ENCODE measurements at regions not wholly inside any gene's neighbourhood (a gene's known extent, or its start where the extent isn't known, plus 50 kb on each side); places are given as distances from the start of the nearest gene placed in this dataset.

DNA sequence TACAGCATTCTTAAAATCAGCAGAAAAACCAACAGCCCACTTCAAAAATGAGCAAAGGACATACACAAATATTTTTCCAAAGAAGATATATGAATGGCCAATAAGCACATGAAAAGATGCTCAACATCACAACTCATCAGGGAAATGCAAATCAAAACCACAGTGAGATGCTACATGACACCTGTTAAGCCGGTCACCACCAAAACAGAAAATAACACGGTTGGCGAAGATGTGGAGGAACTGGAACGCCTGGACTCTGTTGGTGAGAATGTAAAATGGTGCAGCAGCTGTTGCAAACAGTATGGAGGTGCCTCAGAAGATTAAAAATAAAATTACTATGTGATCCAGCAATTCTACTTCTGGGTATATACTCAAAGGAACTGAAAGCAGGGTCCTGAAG, 184.8 kb downstream of the INHBB start:
- no peak overlapping the region for H3K4me3 ChIP-seq (ENCODE audit: low read length)
- TF ChIP-seq, protein P1, sequence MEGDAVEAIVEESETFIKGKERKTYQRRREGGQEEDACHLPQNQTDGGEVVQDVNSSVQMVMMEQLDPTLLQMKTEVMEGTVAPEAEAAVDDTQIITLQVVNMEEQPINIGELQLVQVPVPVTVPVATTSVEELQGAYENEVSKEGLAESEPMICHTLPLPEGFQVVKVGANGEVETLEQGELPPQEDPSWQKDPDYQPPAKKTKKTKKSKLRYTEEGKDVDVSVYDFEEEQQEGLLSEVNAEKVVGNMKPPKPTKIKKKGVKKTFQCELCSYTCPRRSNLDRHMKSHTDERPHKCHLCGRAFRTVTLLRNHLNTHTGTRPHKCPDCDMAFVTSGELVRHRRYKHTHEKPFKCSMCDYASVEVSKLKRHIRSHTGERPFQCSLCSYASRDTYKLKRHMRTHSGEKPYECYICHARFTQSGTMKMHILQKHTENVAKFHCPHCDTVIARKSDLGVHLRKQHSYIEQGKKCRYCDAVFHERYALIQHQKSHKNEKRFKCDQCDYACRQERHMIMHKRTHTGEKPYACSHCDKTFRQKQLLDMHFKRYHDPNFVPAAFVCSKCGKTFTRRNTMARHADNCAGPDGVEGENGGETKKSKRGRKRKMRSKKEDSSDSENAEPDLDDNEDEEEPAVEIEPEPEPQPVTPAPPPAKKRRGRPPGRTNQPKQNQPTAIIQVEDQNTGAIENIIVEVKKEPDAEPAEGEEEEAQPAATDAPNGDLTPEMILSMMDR (conservative IDR thresholded peaks at IDR 0.05; ENCODE audit: low read depth, low read length), result no peak
- DNase-seq (ENCODE audit: low read depth), result no peak

DNA sequence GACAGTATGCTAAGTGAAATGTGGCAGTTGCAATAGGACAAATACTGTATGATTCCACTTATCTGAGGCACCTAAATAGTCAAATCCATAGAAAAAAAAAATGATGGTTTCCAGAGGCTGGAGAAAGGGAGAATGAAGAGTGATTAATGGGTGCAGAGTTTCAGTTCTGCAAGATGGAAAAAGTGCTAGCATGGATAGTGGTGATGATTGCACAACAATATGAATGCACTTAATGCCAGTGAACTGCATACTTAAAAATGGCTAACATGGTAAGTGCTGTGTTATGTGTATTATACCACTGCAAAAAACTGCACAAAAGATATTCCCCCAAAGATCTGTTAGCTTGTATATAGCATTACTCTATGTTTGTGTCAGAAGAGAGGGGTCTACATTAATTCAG, 185.4 kb downstream of the INHBB start:
- H3K4me3 ChIP-seq (ENCODE audit: low read length), result no peak overlapping the region
- DNase-seq (ENCODE audit: low read depth), result no peak
- TF ChIP-seq, protein P1 (conservative IDR thresholded peaks at IDR 0.05; ENCODE audit: low read depth, low read length), result no peak

DNA sequence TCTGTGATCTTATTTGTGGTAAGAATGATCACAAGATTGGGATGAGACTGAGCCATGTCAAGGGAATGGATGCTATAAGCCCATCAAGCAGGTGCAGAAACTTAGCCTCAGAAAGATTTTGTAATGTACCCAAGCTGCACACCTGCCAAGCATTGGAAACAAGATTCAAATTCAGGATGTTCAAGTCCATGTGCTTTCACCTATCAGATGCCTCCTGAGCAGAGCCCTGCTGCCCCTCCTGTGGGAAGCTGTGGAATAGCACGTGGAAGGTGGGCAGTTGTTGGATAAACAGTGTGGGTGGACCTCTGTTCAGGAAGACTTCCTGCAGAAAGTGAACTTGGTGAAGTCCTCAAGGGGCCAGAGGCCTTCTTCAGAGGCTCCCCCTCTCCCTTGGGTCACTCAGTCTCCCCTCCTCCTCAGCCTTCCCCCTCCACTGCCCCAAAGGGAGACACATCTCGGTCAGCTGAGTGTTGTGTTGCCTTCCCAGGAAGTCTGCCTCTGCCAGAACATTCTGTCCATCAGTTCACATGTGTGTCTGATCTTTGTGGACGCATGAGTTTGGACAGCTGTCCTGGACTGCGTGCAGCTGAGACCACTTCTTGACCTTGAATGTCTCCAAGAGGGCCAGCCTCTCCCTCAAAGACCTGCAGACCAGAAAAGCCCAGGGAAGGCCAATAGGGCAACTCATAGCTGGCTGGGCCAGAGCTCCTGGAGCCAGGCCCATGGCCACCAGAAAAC, 186.1 kb downstream of the INHBB start:
- no peak overlapping the region for H3K4me3 ChIP-seq (ENCODE audit: low read length)
- DNase-seq (ENCODE audit: low read depth), result no peak
- TF ChIP-seq, protein P1 (conservative IDR thresholded peaks at IDR 0.05; ENCODE audit: low read depth, low read length), result peak; percentile 16

DNA sequence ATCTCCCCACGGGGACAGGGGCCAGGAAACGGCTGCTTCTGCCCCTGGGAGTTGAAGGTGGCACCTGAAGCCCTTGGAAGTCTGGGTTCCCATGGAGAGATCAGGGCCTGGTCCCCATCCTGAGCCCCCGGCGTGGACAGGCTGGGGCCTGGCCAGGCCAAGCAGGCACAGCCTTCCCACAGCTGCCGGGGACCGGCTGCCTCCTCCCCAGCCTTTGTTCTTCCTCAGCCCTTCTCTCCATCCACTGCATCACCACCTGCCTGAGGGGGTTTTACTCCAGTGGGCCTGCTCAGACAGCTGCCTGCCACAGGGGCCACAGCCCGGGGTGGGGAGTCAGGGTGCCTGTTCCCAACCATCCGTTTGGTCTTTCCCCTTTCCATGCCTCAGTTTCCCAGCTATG, 187.7 kb downstream of the INHBB start:
- DNase-seq (ENCODE audit: low read depth), result no peak

DNA sequence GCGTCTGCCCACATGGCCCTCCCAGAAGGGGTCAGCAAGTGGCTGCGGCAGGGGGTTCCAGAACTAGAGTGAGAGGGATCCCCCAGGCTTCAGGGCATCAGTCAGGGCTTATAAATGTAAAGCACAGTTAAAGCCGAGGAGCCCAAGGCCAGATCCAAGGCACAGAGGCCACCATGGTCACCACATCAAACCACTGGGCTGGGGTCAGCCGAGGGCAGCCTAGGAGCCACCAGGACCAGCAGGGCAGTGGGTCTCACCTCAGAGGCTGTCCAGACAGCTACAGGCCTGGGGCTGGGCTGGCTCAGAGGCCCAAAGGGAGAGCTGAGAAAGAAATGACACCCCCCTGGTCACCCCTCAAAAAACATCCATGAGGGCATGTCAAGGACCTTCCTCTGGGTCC, 188.5 kb downstream of the INHBB start:
- no peak for DNase-seq (ENCODE audit: low read depth)
- TF ChIP-seq, protein P1 (conservative IDR thresholded peaks at IDR 0.05; ENCODE audit: low read depth, low read length), result no peak
- no peak overlapping the region for H3K4me3 ChIP-seq (ENCODE audit: low read length)

More for the DNA sequence above, 187.7 kb downstream of the INHBB start:
- TF ChIP-seq, protein P1 (conservative IDR thresholded peaks at IDR 0.05; ENCODE audit: low read depth, low read length), result no peak
- no peak overlapping the region for H3K4me3 ChIP-seq (ENCODE audit: low read length)

DNA sequence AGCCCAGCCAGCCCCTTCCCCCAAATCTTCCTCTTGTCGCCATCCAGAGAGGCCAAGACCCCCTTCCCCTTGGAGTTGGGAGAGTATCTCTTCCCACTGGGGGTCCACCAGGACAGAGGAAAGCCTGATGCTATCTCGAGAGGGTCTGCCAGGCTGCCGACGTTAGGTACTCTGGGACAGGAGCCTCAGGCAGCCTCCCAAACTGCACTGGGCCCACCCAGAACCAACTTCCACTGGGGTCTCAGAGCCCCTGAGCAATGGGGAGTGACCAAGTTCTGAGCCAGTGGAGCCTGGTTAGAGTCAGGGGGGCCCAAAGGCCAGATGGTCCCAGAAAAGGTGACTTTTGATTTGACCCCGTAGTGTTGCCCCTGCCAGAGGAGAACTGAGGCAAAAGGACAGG, 189.1 kb downstream of the INHBB start:
- TF ChIP-seq, protein P1 (conservative IDR thresholded peaks at IDR 0.05; ENCODE audit: low read depth, low read length), result no peak
- DNase-seq (ENCODE audit: low read depth), result no peak
- no peak overlapping the region for H3K4me3 ChIP-seq (ENCODE audit: low read length)

DNA sequence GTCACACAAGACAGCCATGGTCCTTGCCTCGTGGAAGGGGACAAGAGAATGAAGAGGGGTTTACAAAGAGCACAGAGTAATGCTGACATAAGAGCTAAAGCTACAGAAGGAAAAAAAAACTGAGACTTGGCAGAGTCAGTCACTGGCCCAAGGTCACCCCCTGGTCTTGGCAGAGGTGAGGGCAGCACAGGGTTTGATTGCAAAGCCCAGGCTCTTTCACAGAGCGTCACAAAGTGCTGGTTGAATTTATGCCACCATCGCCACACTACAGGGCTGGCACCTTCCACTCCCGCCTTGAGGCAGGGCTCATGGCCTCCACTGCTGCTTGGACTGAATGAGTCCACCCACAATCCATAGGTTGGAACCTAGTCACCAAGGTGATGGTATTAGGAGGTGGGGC, 190.2 kb downstream of the INHBB start:
- DNase-seq (ENCODE audit: low read depth), result no peak
- TF ChIP-seq, protein P1 (conservative IDR thresholded peaks at IDR 0.05; ENCODE audit: low read depth, low read length), result no peak
- H3K4me3 ChIP-seq (ENCODE audit: low read length), result no peak overlapping the region
